ENCODE measurements at regions not wholly inside any gene's neighbourhood (a gene's known extent, or its start where the extent isn't known, plus 50 kb on each side); places are given as distances from the start of the nearest gene placed in this dataset.
"Not testable (repeated sequence)": the region's sequence is repeated elsewhere in the genome, so short reads cannot be mapped to it uniquely, and the experiment has no call there.

GRCh38 chr6:3672339-3672738, 79.2 kb downstream of the PXDC1 start:
- not testable (repeated sequence) for H3K27ac Mint-ChIP-seq; H3K4me1 Mint-ChIP-seq (ENCODE audit: low read depth); H3K4me3 Mint-ChIP-seq; H3K36me3 Mint-ChIP-seq (ENCODE audit: low read depth); DNase-seq
- H3K27me3 Mint-ChIP-seq (ENCODE audit: insufficient read depth), result peaks cover 22% of the 10 kb centered on the region
- H3K9me3 Mint-ChIP-seq, result peaks cover 22% of the 10 kb centered on the region; the same call in 1 of the 2 replicates

DNA sequence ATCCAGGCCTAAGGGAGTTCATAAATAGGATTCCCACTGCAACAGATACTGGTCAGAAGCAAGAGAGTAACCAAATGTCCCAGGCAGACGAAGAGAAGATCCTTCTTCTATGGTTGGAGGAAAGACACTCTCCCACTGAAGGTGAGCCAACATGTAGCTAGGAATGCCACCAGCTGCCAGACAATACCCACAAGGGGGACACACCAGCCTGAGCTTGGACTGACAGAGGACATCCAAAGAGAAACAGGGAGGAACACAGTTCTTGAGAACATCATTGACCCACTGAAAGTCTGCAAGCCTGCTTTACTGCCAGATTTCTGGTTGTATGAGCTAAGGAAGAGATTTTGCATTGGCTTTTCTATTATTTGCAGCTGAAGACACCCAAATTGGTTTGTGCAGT, 80.1 kb downstream of the PXDC1 start:
- Mint-ChIP-seq H3K36me3 (ENCODE audit: low read depth) (peaks cover under 1% of the 10 kb centered on the region; the same call in 1 of the 2 replicates), H3K27ac (no peak overlapping the region), H3K27me3 (ENCODE audit: insufficient read depth) (peaks cover 21% of the 10 kb centered on the region), H3K4me3 (no peak overlapping the region), H3K9me3 (peaks cover 14% of the 10 kb centered on the region; the same call in 1 of the 2 replicates), H3K4me1 (ENCODE audit: low read depth) (no peaks in the 10 kb centered on the region)
- no peak for DNase-seq
- TF ChIP-seq, protein P1, sequence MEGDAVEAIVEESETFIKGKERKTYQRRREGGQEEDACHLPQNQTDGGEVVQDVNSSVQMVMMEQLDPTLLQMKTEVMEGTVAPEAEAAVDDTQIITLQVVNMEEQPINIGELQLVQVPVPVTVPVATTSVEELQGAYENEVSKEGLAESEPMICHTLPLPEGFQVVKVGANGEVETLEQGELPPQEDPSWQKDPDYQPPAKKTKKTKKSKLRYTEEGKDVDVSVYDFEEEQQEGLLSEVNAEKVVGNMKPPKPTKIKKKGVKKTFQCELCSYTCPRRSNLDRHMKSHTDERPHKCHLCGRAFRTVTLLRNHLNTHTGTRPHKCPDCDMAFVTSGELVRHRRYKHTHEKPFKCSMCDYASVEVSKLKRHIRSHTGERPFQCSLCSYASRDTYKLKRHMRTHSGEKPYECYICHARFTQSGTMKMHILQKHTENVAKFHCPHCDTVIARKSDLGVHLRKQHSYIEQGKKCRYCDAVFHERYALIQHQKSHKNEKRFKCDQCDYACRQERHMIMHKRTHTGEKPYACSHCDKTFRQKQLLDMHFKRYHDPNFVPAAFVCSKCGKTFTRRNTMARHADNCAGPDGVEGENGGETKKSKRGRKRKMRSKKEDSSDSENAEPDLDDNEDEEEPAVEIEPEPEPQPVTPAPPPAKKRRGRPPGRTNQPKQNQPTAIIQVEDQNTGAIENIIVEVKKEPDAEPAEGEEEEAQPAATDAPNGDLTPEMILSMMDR (IDR thresholded peaks at IDR 0.05), result no peak

DNA sequence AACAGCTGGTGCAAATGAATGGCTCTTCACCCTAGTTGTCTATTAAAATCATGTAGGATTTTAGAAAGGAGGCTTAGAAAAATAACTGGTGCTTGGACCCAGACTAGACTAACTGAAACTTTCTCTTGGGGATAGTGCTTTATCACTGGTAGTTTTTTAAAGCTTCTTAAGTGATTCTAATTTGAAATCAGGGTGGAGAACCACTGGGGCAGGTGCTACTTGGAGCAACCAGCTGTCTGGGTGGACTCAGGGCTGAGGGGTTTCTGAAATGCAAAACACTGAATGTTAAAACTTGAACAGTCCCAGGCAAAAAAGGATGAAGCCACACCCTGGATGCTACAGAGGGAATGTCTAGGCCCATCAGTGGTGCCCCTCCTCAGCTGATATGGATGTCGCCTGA, 81.2 kb downstream of the PXDC1 start:
- Mint-ChIP-seq H3K9me3 (peaks cover 13% of the 10 kb centered on the region; the same call in 1 of the 2 replicates), H3K27ac (no peak overlapping the region), H3K4me1 (ENCODE audit: low read depth) (no peaks in the 10 kb centered on the region), H3K4me3 (no peak overlapping the region), H3K36me3 (ENCODE audit: low read depth) (peaks cover 5% of the 10 kb centered on the region; the same call in 1 of the 2 replicates), H3K27me3 (ENCODE audit: insufficient read depth) (peaks cover 14% of the 10 kb centered on the region)
- DNase-seq, result no peak
- TF ChIP-seq, protein P1 (IDR thresholded peaks at IDR 0.05), result no peak

DNA sequence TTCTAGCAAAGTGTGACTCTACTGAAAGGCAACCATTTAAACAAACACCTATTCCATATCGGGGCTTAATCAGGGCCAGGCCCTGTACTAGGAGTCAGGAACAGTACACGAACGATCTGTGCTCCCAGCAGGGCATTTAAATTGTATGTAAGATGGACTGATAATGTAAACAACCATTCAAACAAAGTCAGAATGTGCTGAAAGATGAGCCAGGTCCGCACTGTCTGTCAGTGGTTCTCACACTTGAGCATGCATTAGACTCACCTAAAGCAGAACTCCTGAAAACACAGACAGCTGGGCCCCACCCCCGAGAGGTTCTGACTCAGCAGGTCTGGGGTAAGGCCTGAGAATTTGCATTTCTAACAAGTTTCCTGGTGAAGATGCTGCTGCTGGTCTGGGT, 81.6 kb downstream of the PXDC1 start:
- no peaks in the 10 kb centered on the region for H3K4me1 Mint-ChIP-seq (ENCODE audit: low read depth)
- peaks cover 9% of the 10 kb centered on the region for H3K27me3 Mint-ChIP-seq (ENCODE audit: insufficient read depth)
- H3K27ac Mint-ChIP-seq, result no peak overlapping the region
- no peak overlapping the region for H3K4me3 Mint-ChIP-seq
- H3K36me3 Mint-ChIP-seq (ENCODE audit: low read depth), result peaks cover 5% of the 10 kb centered on the region; the same call in 1 of the 2 replicates
- peaks cover 13% of the 10 kb centered on the region; the same call in 1 of the 2 replicates for H3K9me3 Mint-ChIP-seq
- TF ChIP-seq, protein P1 (IDR thresholded peaks at IDR 0.05), result no peak
- DNase-seq, result no peak

GRCh38 chr6:3665608-3666007, 85.9 kb downstream of the PXDC1 start:
- TF ChIP-seq, protein P1 (IDR thresholded peaks at IDR 0.05), result no peak
- peaks cover 15% of the 10 kb centered on the region for H3K27me3 Mint-ChIP-seq (ENCODE audit: insufficient read depth)
- no peaks in the 10 kb centered on the region for H3K4me1 Mint-ChIP-seq (ENCODE audit: low read depth)
- H3K27ac Mint-ChIP-seq, result no peak overlapping the region
- no peak overlapping the region for H3K4me3 Mint-ChIP-seq
- peaks cover 5% of the 10 kb centered on the region; the same call in 1 of the 2 replicates for H3K9me3 Mint-ChIP-seq
- DNase-seq, result no peak
- H3K36me3 Mint-ChIP-seq (ENCODE audit: low read depth), result peaks cover 5% of the 10 kb centered on the region; the same call in 1 of the 2 replicates

GRCh38 chr6:3664625-3665041, 86.9 kb downstream of the PXDC1 start:
- TF ChIP-seq, protein P1 (IDR thresholded peaks at IDR 0.05), result no peak
- DNase-seq, result no peak
- Mint-ChIP-seq H3K9me3 (peaks cover 5% of the 10 kb centered on the region; the same call in 1 of the 2 replicates), H3K27ac (no peak overlapping the region), H3K4me1 (ENCODE audit: low read depth) (no peaks in the 10 kb centered on the region), H3K4me3 (no peak overlapping the region), H3K36me3 (ENCODE audit: low read depth) (peaks cover 5% of the 10 kb centered on the region; the same call in 1 of the 2 replicates), H3K27me3 (ENCODE audit: insufficient read depth) (peaks cover 18% of the 10 kb centered on the region)
